Astrocyte of the cerebellum (primary cell): ENCODE measurements at regions not wholly inside any gene's neighbourhood (a gene's known extent, or its start where the extent isn't known, plus 50 kb on each side); places are given as distances from the start of the nearest gene placed in this dataset.

Source experiments
- DNase-seq: peaks from one replicate; pipeline ENCODE4 v3.0.0-alpha.2; 2011; ENCODE audit warnings: low read depth
- H3K4me3 ChIP-seq: 2 replicates; pipeline ENCODE4 v1.5.1; 2011; ENCODE audit warnings: mild to moderate bottlenecking, low read depth, low read length, moderate library complexity
- CTCF ChIP-seq: IDR thresholded peaks from 2 replicates; pipeline ENCODE4 v1.5.1; 2012; ENCODE audit warnings: low read length, low read depth, moderate library complexity, mild to moderate bottlenecking; ENCODE audit errors: missing control alignments
- in situ Hi-C: cut with HindIII; loops from 2 replicates; pipeline ENCODE4 v1.10.0; 2017; ENCODE audit warnings: low sequenced_read_pairs

- in situ Hi-C loops = loop anchor here (5.0 kb wide), 1 partner anchor 70 kb away; no protein-coding TSS in a partner anchor
- no peak overlapping the region for H3K4me3 ChIP-seq
- DNase-seq = no peak
- no peak for TF ChIP-seq CTCF
Observed at GRCh38 chr14:95462491-95462890, 54.0 kb downstream of the SYNE3 start.

DNA sequence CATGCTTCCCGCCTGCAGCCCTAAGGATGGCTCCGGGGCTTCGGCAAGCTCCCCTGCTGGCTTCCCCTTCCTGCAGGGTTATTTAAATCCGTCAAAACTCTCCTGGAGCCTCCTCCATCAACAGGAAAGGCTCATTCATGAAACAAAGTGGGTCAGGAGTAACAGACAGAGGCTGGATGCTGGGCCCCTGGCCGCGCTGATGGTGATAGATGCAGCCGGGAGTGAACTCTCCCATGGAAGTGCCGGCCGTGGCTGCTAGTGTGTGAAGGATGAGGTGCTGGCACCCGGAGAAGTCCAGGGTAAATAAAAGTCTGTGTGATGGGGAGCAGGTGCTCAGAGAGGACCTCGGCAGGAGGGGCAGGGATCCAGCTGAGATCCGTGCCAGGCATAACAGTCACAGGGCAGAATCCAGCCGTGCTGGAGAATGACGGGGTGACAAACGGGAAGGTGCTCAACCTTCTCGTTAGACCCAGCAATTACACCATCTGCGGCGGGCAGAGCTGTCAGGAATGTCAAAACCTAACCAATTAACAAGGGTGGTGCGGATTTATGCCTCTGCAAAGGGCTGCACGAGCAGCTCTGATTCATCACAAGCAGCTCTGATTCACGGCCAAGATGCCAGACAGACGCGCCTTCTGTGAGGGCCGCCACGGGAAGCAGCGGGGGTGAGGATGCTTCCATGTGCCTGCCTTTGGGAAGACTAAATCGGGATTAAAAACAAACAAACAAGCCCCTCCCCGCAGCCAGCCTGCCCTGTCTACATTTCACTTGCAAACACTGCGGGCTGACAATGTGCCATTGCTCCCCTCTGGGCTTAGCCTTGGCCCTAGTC, 55.6 kb downstream of the SYNE3 start:
- in situ Hi-C loops = loop anchor here (5.0 kb wide), 1 partner anchor 71 kb away; no protein-coding TSS in a partner anchor
- TF ChIP-seq CTCF = no peak
- no peak overlapping the region for H3K4me3 ChIP-seq
- DNase-seq = peak; percentile 35

DNA sequence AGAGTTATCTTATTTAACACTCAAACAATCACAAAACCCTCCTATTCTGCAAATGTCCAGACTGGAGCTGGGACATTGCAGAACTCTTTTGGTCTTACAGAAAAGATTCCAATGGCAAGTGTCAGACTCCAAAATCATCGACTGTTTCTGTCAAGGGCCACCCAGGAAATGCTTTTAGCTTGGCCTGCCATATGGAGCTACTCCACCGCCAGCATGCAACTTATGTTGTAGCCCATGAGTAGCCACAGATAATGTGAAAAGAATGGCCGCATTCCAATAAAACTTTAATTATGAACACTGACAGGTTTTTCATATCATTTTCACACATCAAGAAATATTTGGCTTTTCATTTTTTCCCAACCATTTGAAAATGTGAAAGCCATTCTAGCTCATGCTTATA, 57.5 kb downstream of the SYNE3 start:
- in situ Hi-C loops = no loop called here
- DNase-seq = no peak
- no peak for TF ChIP-seq CTCF
- H3K4me3 ChIP-seq = no peak overlapping the region

- DNase-seq = no peak
- no peak for TF ChIP-seq CTCF
- no peak overlapping the region for H3K4me3 ChIP-seq
- in situ Hi-C loops = no loop called here
Observed at GRCh38 chr14:95458459-95458858, 58.0 kb downstream of the SYNE3 start.

DNA sequence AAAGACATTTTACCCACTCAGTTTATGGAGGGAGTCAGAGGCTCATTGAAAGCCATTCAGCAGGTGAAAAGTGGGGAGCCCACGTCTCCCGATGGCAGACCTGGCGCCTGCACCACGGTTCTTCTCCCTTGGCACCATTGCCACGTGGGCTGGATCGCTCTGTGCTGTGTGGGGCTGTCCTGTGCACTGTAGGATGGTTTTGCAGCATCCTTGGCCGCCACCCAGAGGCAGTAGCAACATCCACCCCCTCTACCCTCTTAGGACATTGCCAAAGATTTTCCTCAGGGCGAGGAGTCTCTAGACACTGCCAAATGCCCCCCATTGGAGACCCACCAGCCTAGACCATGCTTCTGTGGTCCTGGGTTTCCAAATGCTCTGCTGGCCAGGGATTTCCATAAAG, 60.2 kb downstream of the SYNE3 start:
- TF ChIP-seq CTCF = no peak
- no peak overlapping the region for H3K4me3 ChIP-seq
- DNase-seq = no peak
- in situ Hi-C loops = no loop called here

- in situ Hi-C loops = no loop called here
- DNase-seq = no peak
- no peak for TF ChIP-seq CTCF
- no peak overlapping the region for H3K4me3 ChIP-seq
Observed at GRCh38 chr14:95455246-95455645, 61.2 kb downstream of the SYNE3 start.

DNA sequence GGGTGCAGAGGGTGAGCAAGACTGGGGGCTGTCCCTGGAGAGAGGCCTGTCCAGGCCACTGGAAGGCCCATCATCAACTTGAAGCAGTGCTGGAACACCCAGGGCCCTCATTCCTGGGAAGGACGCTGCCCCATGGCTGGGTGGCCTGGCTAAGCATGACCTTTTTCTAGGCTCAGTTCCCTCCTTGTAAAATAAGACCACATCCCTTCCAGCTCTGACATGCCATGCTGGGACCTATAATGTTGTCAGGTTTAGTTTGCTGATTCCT, 62.8 kb downstream of the SYNE3 start:
- no peak for TF ChIP-seq CTCF
- DNase-seq = no peak
- in situ Hi-C loops = no loop called here
- H3K4me3 ChIP-seq = no peak overlapping the region
